ENCODE measurements at regions not wholly inside any gene's neighbourhood (a gene's known extent, or its start where the extent isn't known, plus 50 kb on each side); places are given as distances from the start of the nearest gene placed in this dataset.

- TF ChIP-seq CTCF (IDR thresholded peaks at IDR 0.05) = no peak
- no peak for TF ChIP-seq POLR2A (IDR thresholded peaks at IDR 0.05)
- WGBS, 2 donors = 96% methylated on average over 4 of the region's 4 CpGs
These were observed 188.5 kb downstream of the INHBB start for GRCh38 chr2:120534457-120534856.

GRCh38 chr2:120535081-120535480 is 189.1 kb downstream of the INHBB start:
- DNase-seq (ENCODE audit: low spot score in 2 of 2) = no peak
- TF ChIP-seq POLR2A (IDR thresholded peaks at IDR 0.05) = no peak
- TF ChIP-seq CTCF (IDR thresholded peaks at IDR 0.05) = no peak
- no peak for TF ChIP-seq EP300 (IDR thresholded peaks at IDR 0.05)
- Histone ChIP-seq H3K9me3 (no peaks in the 10 kb centered on the region), H3K27ac (no peak overlapping the region), H3K36me3 (no peaks in the 10 kb centered on the region), H3K4me1 (peaks cover 0 to 23% (median 2%) of the 10 kb centered on the region in 4 donors), H3K27me3 (no peaks in the 10 kb centered on the region), H3K4me3 (no peak overlapping the region)
- 93 to 96% methylated on average over 4 to 5 of the region's 5 CpGs for WGBS, 2 donors

More at GRCh38 chr2:120534457-120534856, 188.5 kb downstream of the INHBB start:
- H3K4me1 ChIP-seq = peaks cover 0 to 22% (median 0%) of the 10 kb centered on the region in 4 donors
- H3K4me3 ChIP-seq = no peak overlapping the region
- no peak for DNase-seq (ENCODE audit: low spot score in 2 of 2)
- H3K36me3 ChIP-seq = no peaks in the 10 kb centered on the region
- no peak overlapping the region for H3K27ac ChIP-seq
- H3K27me3 ChIP-seq = no peaks in the 10 kb centered on the region
- no peaks in the 10 kb centered on the region for H3K9me3 ChIP-seq

- H3K4me1 ChIP-seq = peaks cover 0 to 31% (median 5%) of the 10 kb centered on the region in 4 donors
- 86 to 94% methylated on average over 4 of the region's 4 CpGs for WGBS, 2 donors
- no peak overlapping the region for H3K27ac ChIP-seq
- no peaks in the 10 kb centered on the region for H3K36me3 ChIP-seq
- TF ChIP-seq EP300 (IDR thresholded peaks at IDR 0.05) (no peak), CTCF (IDR thresholded peaks at IDR 0.05) (no peak), POLR2A (IDR thresholded peaks at IDR 0.05) (no peak)
- no peak for DNase-seq (ENCODE audit: low spot score in 2 of 2)
- H3K4me3 ChIP-seq = no peak overlapping the region
- no peaks in the 10 kb centered on the region for H3K27me3 ChIP-seq
- no peaks in the 10 kb centered on the region for H3K9me3 ChIP-seq
These were observed 190.2 kb downstream of the INHBB start for GRCh38 chr2:120536141-120536540.

GRCh38 chr2:120538691-120539423 is 192.9 kb downstream of the INHBB start:
- Histone ChIP-seq H3K9me3 (no peaks in the 10 kb centered on the region), H3K36me3 (no peaks in the 10 kb centered on the region), H3K4me1 (peaks cover 0 to 12% (median 5%) of the 10 kb centered on the region in 4 donors), H3K4me3 (no peak overlapping the region), H3K27me3 (no peaks in the 10 kb centered on the region), H3K27ac (no peak overlapping the region)
- TF ChIP-seq POLR2A (IDR thresholded peaks at IDR 0.05) (no peak), CTCF (IDR thresholded peaks at IDR 0.05) (no peak), EP300 (IDR thresholded peaks at IDR 0.05) (no peak)
- 88 to 89% methylated on average over 12 of the region's 12 CpGs for WGBS, 2 donors
- DNase-seq (ENCODE audit: low spot score in 2 of 2) = no peak

- no peak for DNase-seq (ENCODE audit: low spot score in 2 of 2)
- TF ChIP-seq POLR2A (IDR thresholded peaks at IDR 0.05) (no peak), CTCF (IDR thresholded peaks at IDR 0.05) (no peak), EP300 (IDR thresholded peaks at IDR 0.05) (no peak)
- no peak overlapping the region for H3K4me3 ChIP-seq
- no peaks in the 10 kb centered on the region for H3K9me3 ChIP-seq
- WGBS, 2 donors = 78 to 79% methylated on average over 15 of the region's 15 CpGs
- no peaks in the 10 kb centered on the region for H3K27me3 ChIP-seq
- H3K27ac ChIP-seq = no peak overlapping the region
- no peaks in the 10 kb centered on the region for H3K36me3 ChIP-seq
- peaks cover 0 to 12% (median 5%) of the 10 kb centered on the region in 4 donors for H3K4me1 ChIP-seq
These were observed 193.5 kb downstream of the INHBB start for GRCh38 chr2:120539424-120539936.
